Esophagus muscularis mucosa (tissue), 4 donors: ENCODE measurements at regions not wholly inside any gene's neighbourhood (a gene's known extent, or its start where the extent isn't known, plus 50 kb on each side); places are given as distances from the start of the nearest gene placed in this dataset.

Experiments used
- DNase-seq: peaks from one replicate; pipeline ENCODE4 v3.0.0-alpha.2; 2017; ENCODE audit errors: extremely low spot score
- H3K27ac ChIP-seq, 4 donors: fragments of 200-600 bp; sonication (generic); replicated peaks in 1 of 4; 1 replicate in 3 of 4; 2 replicates in 1 of 4; pipeline ENCODE4 v1.5.1; 2016 to 2019; ENCODE audit warnings: mild to moderate bottlenecking in 1 of 4
- H3K27me3 ChIP-seq, 4 donors: fragments of 200-600 bp; sonication (generic); one replicate each; pipeline versions ENCODE4 v1.5.1 to v1.6.0; 2016 to 2019
- H3K36me3 ChIP-seq, 4 donors: fragments of 200-600 bp; sonication (generic); one replicate each; pipeline ENCODE4 v1.5.1; 2016 to 2019
- H3K4me1 ChIP-seq, 4 donors: fragments of 200-600 bp; sonication (generic); one replicate each; pipeline ENCODE4 v1.5.1; 2016 to 2019
- H3K4me3 ChIP-seq, 4 donors: fragments of 200-600 bp; sonication (generic); 1 replicate in 2 of 4; 2 replicates in 2 of 4; pipeline ENCODE4 v1.5.1; 2016 to 2019; ENCODE audit warnings: mild to moderate bottlenecking in 4 of 4, moderate library complexity in 1 of 4
- H3K9me3 ChIP-seq, 4 donors: fragments of 200-600 bp; sonication (generic); 1 replicate in 3 of 4; 2 replicates in 1 of 4; pipeline ENCODE4 v1.5.1; 2016 to 2019
- EP300 ChIP-seq: sonication (generic); formaldehyde crosslinking; IDR thresholded peaks from one replicate; pipeline ENCODE4 v1.6.1; 2017; ENCODE audit warnings: antibody characterized with exemption
- POLR2A ChIP-seq: fragments of 450-650 bp; IDR thresholded peaks from one replicate; pipeline ENCODE4 v1.6.1; 2017; ENCODE audit warnings: antibody characterized with exemption, moderate library complexity, mild to moderate bottlenecking, low read depth
- POLR2AphosphoS5 ChIP-seq, 2 donors: sonication (generic); formaldehyde crosslinking; IDR thresholded peaks; one replicate each; pipeline ENCODE4 v1.6.1; 2017; ENCODE audit warnings: antibody characterized with exemption in 2 of 2
- WGBS: methylation state at CpG from one replicate; pipeline ENCODE4 v1.1.5; 2018; 5-methylcytosine and 5-hydroxymethylcytosine counted together
- intact Hi-C: fragments of 100-400 bp; cut with DNase I; formaldehyde crosslinking; loops from one replicate; pipeline ENCODE4 v1.15.1; 2023
- TF ChIP-seq, protein P1 (sequence below), 3 experiments: fragments of 200-600 bp in 2 of 3; fragments of 450-650 bp in 1 of 3; sonication (generic) in 2 of 3; IDR thresholded peaks; one replicate each; pipeline ENCODE4 v1.5.1; 2017 to 2019; ENCODE audit warnings: antibody characterized with exemption in 3 of 3, mild to moderate bottlenecking in 2 of 3, moderate library complexity in 1 of 3

GRCh38 chr19:27975419-27976005 lies 1237.4 kb downstream of the UQCRFS1 start:
- no peaks in the 10 kb centered on the region for H3K9me3 ChIP-seq
- TF ChIP-seq, protein P1, sequence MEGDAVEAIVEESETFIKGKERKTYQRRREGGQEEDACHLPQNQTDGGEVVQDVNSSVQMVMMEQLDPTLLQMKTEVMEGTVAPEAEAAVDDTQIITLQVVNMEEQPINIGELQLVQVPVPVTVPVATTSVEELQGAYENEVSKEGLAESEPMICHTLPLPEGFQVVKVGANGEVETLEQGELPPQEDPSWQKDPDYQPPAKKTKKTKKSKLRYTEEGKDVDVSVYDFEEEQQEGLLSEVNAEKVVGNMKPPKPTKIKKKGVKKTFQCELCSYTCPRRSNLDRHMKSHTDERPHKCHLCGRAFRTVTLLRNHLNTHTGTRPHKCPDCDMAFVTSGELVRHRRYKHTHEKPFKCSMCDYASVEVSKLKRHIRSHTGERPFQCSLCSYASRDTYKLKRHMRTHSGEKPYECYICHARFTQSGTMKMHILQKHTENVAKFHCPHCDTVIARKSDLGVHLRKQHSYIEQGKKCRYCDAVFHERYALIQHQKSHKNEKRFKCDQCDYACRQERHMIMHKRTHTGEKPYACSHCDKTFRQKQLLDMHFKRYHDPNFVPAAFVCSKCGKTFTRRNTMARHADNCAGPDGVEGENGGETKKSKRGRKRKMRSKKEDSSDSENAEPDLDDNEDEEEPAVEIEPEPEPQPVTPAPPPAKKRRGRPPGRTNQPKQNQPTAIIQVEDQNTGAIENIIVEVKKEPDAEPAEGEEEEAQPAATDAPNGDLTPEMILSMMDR (IDR thresholded peaks at IDR 0.05) = no peak
- TF ChIP-seq POLR2A (no peak), EP300 (no peak), POLR2AphosphoS5 (IDR thresholded peaks at IDR 0.05) (no peak)
- intact Hi-C loops = no loop called here
- no peaks in the 10 kb centered on the region for H3K4me1 ChIP-seq
- H3K27me3 ChIP-seq = peaks cover 0 to 8% (median 0%) of the 10 kb centered on the region in 4 donors
- H3K27ac ChIP-seq = no peak overlapping the region
- no peaks in the 10 kb centered on the region for H3K36me3 ChIP-seq
- DNase-seq = no peak
- 82% methylated on average over 5 of the region's 5 CpGs for WGBS
- H3K4me3 ChIP-seq = no peak overlapping the region

GRCh38 chr19:27974082-27974513 lies 1238.9 kb downstream of the UQCRFS1 start:
- no peaks in the 10 kb centered on the region for H3K4me1 ChIP-seq
- WGBS = 17% methylated on average over 2 of the region's 2 CpGs
- intact Hi-C loops = loop anchor here (5.0 kb wide), 1 partner anchor 733 kb away; no protein-coding TSS in a partner anchor
- TF ChIP-seq POLR2A (no peak), POLR2AphosphoS5 (IDR thresholded peaks at IDR 0.05) (no peak)
- TF ChIP-seq, protein P1 (IDR thresholded peaks at IDR 0.05) = peak in 2 of 3 experiments; percentile 28 to 32
- H3K4me3 ChIP-seq = no peak overlapping the region
- no peak for DNase-seq
- peaks cover 0 to 8% (median 0%) of the 10 kb centered on the region in 4 donors for H3K27me3 ChIP-seq
- no peaks in the 10 kb centered on the region for H3K36me3 ChIP-seq
- H3K9me3 ChIP-seq = no peaks in the 10 kb centered on the region
- no peak overlapping the region for H3K27ac ChIP-seq

DNA sequence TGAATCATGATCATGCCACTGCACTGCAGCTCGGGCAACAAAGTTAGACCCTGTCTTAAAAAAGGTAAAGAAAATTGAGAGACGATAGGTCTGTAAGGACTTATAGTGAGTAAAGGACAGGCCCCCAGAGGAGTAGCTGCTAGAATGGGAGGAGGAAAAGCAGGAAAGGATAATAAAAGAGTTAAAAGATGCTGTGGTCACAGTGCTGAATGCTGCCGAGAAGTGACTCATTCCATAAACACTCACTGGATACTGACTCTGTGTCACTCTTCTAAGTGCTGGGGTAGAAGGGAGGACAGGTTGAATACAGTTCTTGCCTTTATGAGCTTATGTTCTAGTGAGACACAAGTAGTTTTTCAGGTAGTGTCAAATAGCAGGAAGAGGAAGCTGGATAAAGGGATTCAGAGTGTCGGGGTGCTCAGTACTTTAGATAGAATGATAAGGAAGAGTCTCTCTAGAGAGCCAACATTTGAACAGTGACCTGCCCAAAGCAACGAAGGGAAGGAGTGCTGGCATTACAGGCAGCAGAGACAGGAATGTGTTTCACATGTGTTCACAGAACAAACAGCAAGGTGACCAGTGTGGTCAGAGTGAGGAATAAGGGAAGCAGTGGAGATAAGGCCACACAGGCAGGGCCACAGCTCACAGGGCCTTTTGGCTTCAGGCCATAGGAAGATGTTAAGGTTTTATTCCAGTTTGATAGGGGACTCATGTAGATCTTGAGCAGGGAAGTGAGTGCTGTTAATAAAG lies 1240.5 kb downstream of the UQCRFS1 start:
- 57% methylated on average over 5 of the region's 5 CpGs for WGBS
- H3K27ac ChIP-seq = no peak overlapping the region
- no peak for DNase-seq
- TF ChIP-seq POLR2A (no peak), POLR2AphosphoS5 (IDR thresholded peaks at IDR 0.05) (no peak)
- TF ChIP-seq, protein P1 (IDR thresholded peaks at IDR 0.05) = no peak
- no peaks in the 10 kb centered on the region for H3K9me3 ChIP-seq
- H3K4me3 ChIP-seq = no peak overlapping the region
- no peaks in the 10 kb centered on the region for H3K4me1 ChIP-seq
- peaks cover 0 to 8% (median 0%) of the 10 kb centered on the region in 4 donors for H3K27me3 ChIP-seq
- H3K36me3 ChIP-seq = no peaks in the 10 kb centered on the region
- intact Hi-C loops = loop anchor here (2.0 to 5.0 kb wide), 2 partner anchors 352 to 735 kb away; no protein-coding TSS in a partner anchor

DNA sequence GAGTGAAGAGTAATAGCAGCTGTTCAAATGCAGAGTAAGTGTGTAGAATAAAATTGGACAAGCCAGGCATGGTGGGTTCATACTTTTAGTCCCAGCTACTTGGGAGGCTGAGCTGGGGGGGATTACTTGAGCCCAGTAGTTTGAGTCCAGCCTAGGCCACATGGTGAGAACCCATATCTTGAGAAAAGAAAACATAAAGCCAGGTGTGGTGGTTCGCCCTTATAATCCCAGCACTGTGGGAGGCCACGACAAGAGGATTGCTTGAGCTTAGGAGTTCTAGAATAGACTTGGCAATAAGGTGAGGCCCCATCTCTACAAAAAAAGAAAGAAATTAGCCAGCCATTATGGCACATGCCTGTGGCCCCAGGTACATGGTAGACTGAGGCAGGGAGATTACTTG lies 1241.1 kb downstream of the UQCRFS1 start:
- Histone ChIP-seq H3K4me1 (no peaks in the 10 kb centered on the region), H3K9me3 (no peaks in the 10 kb centered on the region), H3K4me3 (no peak overlapping the region), H3K27me3 (peaks cover 0 to 2% (median 0%) of the 10 kb centered on the region in 4 donors), H3K27ac (no peak overlapping the region), H3K36me3 (no peaks in the 10 kb centered on the region)
- 69% methylated on average over 2 of the region's 2 CpGs for WGBS
- intact Hi-C loops = loop anchor here (2.0 to 5.0 kb wide), 2 partner anchors 353 to 735 kb away; no protein-coding TSS in a partner anchor
- TF ChIP-seq, protein P1 (IDR thresholded peaks at IDR 0.05) = no peak
- no peak for TF ChIP-seq POLR2AphosphoS5 (IDR thresholded peaks at IDR 0.05)
- DNase-seq = no peak
